SK-N-SH (cell line): ENCODE measurements at regions not wholly inside any gene's neighbourhood (a gene's known extent, or its start where the extent isn't known, plus 50 kb on each side); places are given as distances from the start of the nearest gene placed in this dataset.

Experiments used
- CTCF ChIA-PET: fragments of 300-600, 350-600 bp; formaldehyde crosslinking; extraction: SDS; loops from one replicate; lab custom pipeline; 2021; lab: Yijun Ruan, JAX
- POLR2A ChIA-PET: fragments of 350-600 bp; sonication (Branson Sonifier 250); formaldehyde crosslinking; extraction: SDS; loops from one replicate; lab custom pipeline; 2020; ENCODE audit warnings: antibody characterized with exemption, inconsistent platforms; lab: Yijun Ruan, JAX
- DNase-seq: peaks from one replicate; pipeline ENCODE4 v3.0.0; 2012
- H2AFZ ChIP-seq: fragments of 200-600 bp; sonication (generic); 2 replicates; pipeline ENCODE4 v1.8.1; 2016; ENCODE audit warnings: antibody characterized with exemption, mild to moderate bottlenecking, low read depth
- H3F3A ChIP-seq: fragments of 200-600 bp; sonication (generic); replicated peaks from 2 replicates; pipeline ENCODE3; 2016; ENCODE audit warnings: antibody characterized with exemption, mild to moderate bottlenecking; ENCODE audit not compliant: insufficient read depth
- H3K27ac ChIP-seq, 2 experiments: fragments of 200-500 bp in 1 of 2; fragments of 200-600 bp in 1 of 2; sonication (Bioruptor generic) in 1 of 2; sonication (generic), shearing (Covaris generic) in 1 of 2; 2 replicates each; pipeline versions ENCODE4 v1.5.1 to v1.6.1; 2014 to 2016; ENCODE audit warnings: low read depth in 2 of 2, inconsistent platforms in 1 of 2, low read length in 1 of 2, mild to moderate bottlenecking in 1 of 2, mixed read lengths in 1 of 2
- H3K27me3 ChIP-seq: fragments of 200-600 bp; sonication (generic), shearing (Covaris generic); 2 replicates; pipeline ENCODE4 v1.6.1; 2016; ENCODE audit warnings: mixed run types; ENCODE audit not compliant: insufficient read depth
- H3K36me3 ChIP-seq, 2 experiments: fragments of 200-500 bp in 1 of 2; fragments of 200-600 bp in 1 of 2; sonication (Bioruptor generic) in 1 of 2; sonication (generic) in 1 of 2; replicated peaks in 1 of 2; 2 replicates each; pipeline versions ENCODE3 to v1.5.1; 2014 to 2016; ENCODE audit warnings: low read length in 1 of 2, mild to moderate bottlenecking in 1 of 2; ENCODE audit not compliant: insufficient read depth in 2 of 2, control insufficient read depth in 1 of 2
- H3K4me1 ChIP-seq, 2 experiments: fragments of 200-500 bp in 1 of 2; fragments of 200-600 bp in 1 of 2; sonication (Bioruptor generic) in 1 of 2; sonication (generic), shearing (Covaris generic) in 1 of 2; 2 replicates each; pipeline versions ENCODE4 v1.5.1 to v1.6.1; 2014 to 2016; ENCODE audit warnings: low read depth in 1 of 2, low read length in 1 of 2, mixed run types in 1 of 2; ENCODE audit not compliant: insufficient read depth in 2 of 2, control insufficient read depth in 1 of 2
- H3K4me2 ChIP-seq: fragments of 200-600 bp; sonication (generic), shearing (Covaris generic); 2 replicates; pipeline ENCODE4 v1.6.1; 2017; ENCODE audit warnings: mixed run types
- H3K4me3 ChIP-seq, 2 experiments: fragments of 200-500 bp in 1 of 2; fragments of 200-600 bp in 1 of 2; sonication (Bioruptor generic) in 1 of 2; sonication (generic), shearing (Covaris generic) in 1 of 2; 2 replicates each; pipeline versions ENCODE4 v1.5.1 to v1.8.1; 2014 to 2016; ENCODE audit warnings: low read depth in 2 of 2, inconsistent platforms in 1 of 2, low read length in 1 of 2, mild to moderate bottlenecking in 1 of 2, mixed read lengths in 1 of 2, moderate library complexity in 1 of 2
- H3K79me2 ChIP-seq: fragments of 200-600 bp; sonication (generic); 2 replicates; pipeline ENCODE4 v1.8.1; 2017; ENCODE audit warnings: mild to moderate bottlenecking; ENCODE audit not compliant: insufficient read depth
- H3K9ac ChIP-seq: fragments of 200-600 bp; sonication (generic); 2 replicates; pipeline ENCODE4 v1.6.1; 2017; ENCODE audit warnings: mixed run types
- H3K9me2 ChIP-seq: fragments of 200-600 bp; sonication (generic); 2 replicates; pipeline ENCODE4 v1.6.1; 2017; ENCODE audit warnings: mixed run types
- H3K9me3 ChIP-seq: fragments of 200-600 bp; sonication (generic); 2 replicates; pipeline ENCODE4 v1.6.1; 2017; ENCODE audit warnings: mixed run types, mild to moderate bottlenecking, moderate library complexity
- H4K20me1 ChIP-seq: fragments of 200-600 bp; sonication (generic); 2 replicates; pipeline ENCODE4 v1.6.1; 2017; ENCODE audit warnings: mild to moderate bottlenecking, mixed run types; ENCODE audit not compliant: insufficient read depth
- CHD2 ChIP-seq: fragments of 150-350 bp; IDR thresholded peaks from 2 replicates; pipeline ENCODE4 v1.6.1; 2018; ENCODE audit warnings: low read length; ENCODE audit not compliant: partially characterized antibody
- FOSL2 ChIP-seq: IDR thresholded peaks from 2 replicates; pipeline ENCODE4 v1.4.0; 2012; ENCODE audit warnings: low read depth, mild to moderate bottlenecking, moderate library complexity, borderline replicate concordance
- FOXJ3 ChIP-seq: sonication (generic); formaldehyde crosslinking; IDR thresholded peaks from 2 replicates; pipeline ENCODE4 v1.5.1; 2020; ENCODE audit warnings: mild to moderate bottlenecking, missing genetic modification reagents
- GABPA ChIP-seq: IDR thresholded peaks from 2 replicates; pipeline ENCODE4 v1.4.0; 2012; ENCODE audit warnings: low read depth, mild to moderate bottlenecking
- GATA2 ChIP-seq: sonication (generic); formaldehyde crosslinking; IDR thresholded peaks from 2 replicates; pipeline ENCODE4 v1.5.0; 2020; ENCODE audit warnings: mild to moderate bottlenecking, missing genetic modification reagents
- IRF3 ChIP-seq: fragments of 150-350 bp; IDR thresholded peaks from 2 replicates; pipeline ENCODE4 v1.6.1; 2016; ENCODE audit warnings: mild to moderate bottlenecking, low read depth, low read length
- MEF2A ChIP-seq: IDR thresholded peaks from 2 replicates; pipeline ENCODE4 v1.4.0; 2012; ENCODE audit warnings: low read depth, borderline replicate concordance
- NFIC ChIP-seq: IDR thresholded peaks from 2 replicates; pipeline ENCODE4 v1.4.0; 2012; ENCODE audit warnings: borderline replicate concordance
- NRF1 ChIP-seq: IDR thresholded peaks from 2 replicates; pipeline ENCODE4 v1.6.1; 2012; ENCODE audit warnings: low read depth, mild to moderate bottlenecking, low read length
- POLR2AphosphoS5 ChIP-seq: IDR thresholded peaks from 2 replicates; pipeline ENCODE4 v1.6.1; 2012; ENCODE audit warnings: low read depth, low read length
- RCOR1 ChIP-seq: fragments of 150-350 bp; IDR thresholded peaks from 2 replicates; pipeline ENCODE4 v1.6.1; 2017; ENCODE audit warnings: antibody characterized with exemption, low read length
- RXRA ChIP-seq: IDR thresholded peaks from 2 replicates; pipeline ENCODE4 v1.4.0; 2012; ENCODE audit warnings: low read depth, mild to moderate bottlenecking, borderline replicate concordance
- SMC3 ChIP-seq: IDR thresholded peaks from 2 replicates; pipeline ENCODE4 v1.6.1; 2012; ENCODE audit warnings: low read depth, low read length, improper control_type of control experiment
- WGBS: methylation state at CpG from one replicate; pipeline ENCODE4 v1.1.6; 2017; ENCODE audit warnings: low lambda C conversion rate; 5-methylcytosine and 5-hydroxymethylcytosine counted together
- TF ChIP-seq, protein P1 (sequence below): fragments of 200-600 bp; sonication (generic); IDR thresholded peaks from 2 replicates; pipeline ENCODE4 v1.6.1; 2017; ENCODE audit warnings: antibody characterized with exemption, mild to moderate bottlenecking, moderate library complexity

GRCh38 chr10:29048506-29048905 lies 240.4 kb upstream of the LYZL1 start:
- no peaks in the 10 kb centered on the region for H3K79me2 ChIP-seq
- H3K27me3 ChIP-seq: no peaks in the 10 kb centered on the region; the same call in 1 of the 2 replicates
- H3K4me1 ChIP-seq: no peaks in the 10 kb centered on the region
- DNase-seq: no peak
- ChIA-PET CTCF (interaction anchor here (0.8 kb wide), 1 partner anchor 361 kb away, joined by 3 read pairs; no protein-coding TSS in a partner anchor), POLR2A (no interaction called here)
- H3K9me2 ChIP-seq: no peaks in the 10 kb centered on the region
- H3K4me2 ChIP-seq: no peak overlapping the region
- H3K27ac ChIP-seq: no peak overlapping the region
- H3K4me3 ChIP-seq: no peak overlapping the region
- H2AFZ ChIP-seq: no peak overlapping the region
- TF ChIP-seq RXRA: no peak
- TF ChIP-seq CHD2: no peak
- no peak for TF ChIP-seq POLR2AphosphoS5
- no peak for TF ChIP-seq FOSL2
- 65% methylated on average over 1 of the region's 1 CpG for WGBS
- no peaks in the 10 kb centered on the region for H4K20me1 ChIP-seq
- H3K36me3 ChIP-seq: no peaks in the 10 kb centered on the region
- no peaks in the 10 kb centered on the region for H3F3A ChIP-seq
- H3K9me3 ChIP-seq: no peaks in the 10 kb centered on the region
- no peak overlapping the region for H3K9ac ChIP-seq

GRCh38 chr10:29050081-29050480 lies 238.8 kb upstream of the LYZL1 start:
- H3K9me3 ChIP-seq: no peaks in the 10 kb centered on the region
- H3F3A ChIP-seq: no peaks in the 10 kb centered on the region
- TF ChIP-seq MEF2A (no peak), FOXJ3 (no peak), SMC3 (no peak), NRF1 (no peak), RCOR1 (no peak), GATA2 (CRISPR knock-in tag) (no peak), GABPA (no peak), NFIC (no peak), FOSL2 (no peak), IRF3 (no peak)
- TF ChIP-seq, protein P1, sequence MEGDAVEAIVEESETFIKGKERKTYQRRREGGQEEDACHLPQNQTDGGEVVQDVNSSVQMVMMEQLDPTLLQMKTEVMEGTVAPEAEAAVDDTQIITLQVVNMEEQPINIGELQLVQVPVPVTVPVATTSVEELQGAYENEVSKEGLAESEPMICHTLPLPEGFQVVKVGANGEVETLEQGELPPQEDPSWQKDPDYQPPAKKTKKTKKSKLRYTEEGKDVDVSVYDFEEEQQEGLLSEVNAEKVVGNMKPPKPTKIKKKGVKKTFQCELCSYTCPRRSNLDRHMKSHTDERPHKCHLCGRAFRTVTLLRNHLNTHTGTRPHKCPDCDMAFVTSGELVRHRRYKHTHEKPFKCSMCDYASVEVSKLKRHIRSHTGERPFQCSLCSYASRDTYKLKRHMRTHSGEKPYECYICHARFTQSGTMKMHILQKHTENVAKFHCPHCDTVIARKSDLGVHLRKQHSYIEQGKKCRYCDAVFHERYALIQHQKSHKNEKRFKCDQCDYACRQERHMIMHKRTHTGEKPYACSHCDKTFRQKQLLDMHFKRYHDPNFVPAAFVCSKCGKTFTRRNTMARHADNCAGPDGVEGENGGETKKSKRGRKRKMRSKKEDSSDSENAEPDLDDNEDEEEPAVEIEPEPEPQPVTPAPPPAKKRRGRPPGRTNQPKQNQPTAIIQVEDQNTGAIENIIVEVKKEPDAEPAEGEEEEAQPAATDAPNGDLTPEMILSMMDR: no peak
- TF ChIP-seq, all 33 proteins: peak for 0
- no peak overlapping the region for H3K27ac ChIP-seq
- no peak for DNase-seq
- H3K27me3 ChIP-seq: no peaks in the 10 kb centered on the region; the same call in 1 of the 2 replicates
- no peaks in the 10 kb centered on the region for H3K4me1 ChIP-seq
- POLR2A ChIA-PET: no interaction called here
- H3K9ac ChIP-seq: no peak overlapping the region
- no peak overlapping the region for H2AFZ ChIP-seq
- no peaks in the 10 kb centered on the region for H3K36me3 ChIP-seq
- H3K4me2 ChIP-seq: no peak overlapping the region
- H3K79me2 ChIP-seq: no peaks in the 10 kb centered on the region
- no peaks in the 10 kb centered on the region for H4K20me1 ChIP-seq
- H3K9me2 ChIP-seq: no peaks in the 10 kb centered on the region
- CTCF ChIA-PET: no interaction called here
- 54% methylated on average over 3 of the region's 3 CpGs for WGBS
- no peak overlapping the region for H3K4me3 ChIP-seq
